ENCODE measurements at regions not wholly inside any gene's neighbourhood (a gene's known extent, or its start where the extent isn't known, plus 50 kb on each side); places are given as distances from the start of the nearest gene placed in this dataset.

DNA sequence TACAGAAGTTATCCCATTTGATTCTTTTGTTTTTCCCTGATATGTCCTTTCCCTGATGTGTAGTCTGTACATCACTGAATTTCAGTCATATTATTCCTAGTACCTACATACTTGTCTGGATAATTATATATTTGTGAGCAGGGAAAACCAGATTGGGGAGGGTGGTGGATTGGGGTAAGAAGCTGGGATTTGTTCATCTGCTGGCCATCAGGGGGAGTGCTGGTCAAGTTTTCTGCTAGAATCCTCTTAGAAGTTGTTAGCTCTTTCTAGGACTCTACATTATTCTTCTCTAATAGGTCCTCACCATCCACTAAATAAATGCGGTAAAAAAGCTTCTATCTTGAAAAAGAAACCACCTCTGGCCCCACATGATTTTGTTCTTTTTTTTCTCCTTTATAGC lies 232.7 kb upstream of the TAC1 start:
- H3K4me2 ChIP-seq (ENCODE audit: insufficient read depth, insufficient read length, low read length) = no peak overlapping the region

More for the DNA sequence above, 232.7 kb upstream of the TAC1 start:
- H3K4me1 ChIP-seq (ENCODE audit: insufficient read depth, low read length) = no peaks in the 10 kb centered on the region
- peak; percentile 48 for DNase-seq
- no peak overlapping the region for H4K8ac ChIP-seq (replicated peaks; ENCODE audit: insufficient read length, low read depth, low read length)
- Mint-ChIP-seq H3K4me3 (no peak overlapping the region), H3K27ac (no peak overlapping the region), H3K9me3 (no peaks in the 10 kb centered on the region; a peak in 1 of 5 replicates), H3K4me1 (no peaks in the 10 kb centered on the region), H3K36me3 (ENCODE audit: insufficient read depth in 1 of 3, low read depth in 3 of 3) (no peaks in the 10 kb centered on the region), H3K27me3 (ENCODE audit: low read depth) (no peaks in the 10 kb centered on the region)
- H3K14ac ChIP-seq (ENCODE audit: insufficient read depth, low read length) = no peak overlapping the region
- no peaks in the 10 kb centered on the region for H3K27me3 ChIP-seq (ENCODE audit: insufficient read depth, low read length)
- no peak overlapping the region for H3K4ac ChIP-seq (ENCODE audit: low read depth, low read length)
- H2BK12ac ChIP-seq (ENCODE audit: insufficient read length, low read depth, low read length) = no peak overlapping the region
- no peak overlapping the region for H4K5ac ChIP-seq (ENCODE audit: insufficient read length, low read depth, low read length)
- H2AFZ ChIP-seq (ENCODE audit: low read length) = no peak overlapping the region
- H3K56ac ChIP-seq (ENCODE audit: insufficient read length, low read depth, low read length) = no peak overlapping the region
- H2AK5ac ChIP-seq (ENCODE audit: insufficient read length, low read length) = no peak overlapping the region
- H3K23ac ChIP-seq (ENCODE audit: insufficient read length, low read depth, low read length) = no peak overlapping the region
- no peaks in the 10 kb centered on the region for H4K20me1 ChIP-seq (ENCODE audit: control insufficient read depth, insufficient read depth, insufficient read length)
- H3K79me1 ChIP-seq (ENCODE audit: insufficient read depth, low read depth, low read length, poor library complexity, severe bottlenecking) = no peaks in the 10 kb centered on the region
- WGBS (ENCODE audit: extremely low coverage, insufficient read length, low lambda C conversion rate) = no CpG with 5 or more reads among the region's 1 CpG
- no peaks in the 10 kb centered on the region for H3K23me2 ChIP-seq (ENCODE audit: insufficient read length, low read depth, low read length, poor library complexity, severe bottlenecking)
- no peak overlapping the region for H2BK120ac ChIP-seq (ENCODE audit: low read depth, low read length, poor library complexity, severe bottlenecking)
- no peak overlapping the region for H2BK5ac ChIP-seq (ENCODE audit: insufficient read length, low read length)
- H3K9me3 ChIP-seq (ENCODE audit: control insufficient read depth, low read depth, low read length) = no peaks in the 10 kb centered on the region
- no peak overlapping the region for H2BK20ac ChIP-seq (ENCODE audit: low read depth, low read length, poor library complexity, severe bottlenecking)
- no peak overlapping the region for H2BK15ac ChIP-seq (ENCODE audit: low read depth, low read length)
- H3K79me2 ChIP-seq (ENCODE audit: insufficient read depth, low read length) = no peaks in the 10 kb centered on the region
- H3K9ac ChIP-seq (ENCODE audit: extremely low read depth, insufficient read length, low read length) = no peak overlapping the region
- H3T11ph ChIP-seq (ENCODE audit: low read length) = no peak overlapping the region
- no peak overlapping the region for H3K18ac ChIP-seq (ENCODE audit: insufficient read length, low read depth, low read length)
- peak; percentile 74 for TF ChIP-seq CTCF (conservative IDR thresholded peaks at IDR 0.05)
- H3K27ac ChIP-seq (ENCODE audit: insufficient read length, low read depth, low read length) = no peak overlapping the region
- no peak overlapping the region for H4K91ac ChIP-seq (ENCODE audit: insufficient read length, low read depth, low read length)
